Right atrium auricular region (tissue), 2 donors: ENCODE measurements at regions not wholly inside any gene's neighbourhood (a gene's known extent, or its start where the extent isn't known, plus 50 kb on each side); places are given as distances from the start of the nearest gene placed in this dataset.
"Not testable (repeated sequence)": the region's sequence is repeated elsewhere in the genome, so short reads cannot be mapped to it uniquely, and the experiment has no call there.

Experiments used
- DNase-seq: peaks from one replicate; pipeline ENCODE4 v3.0.0-alpha.2; 2019; ENCODE audit warnings: low spot score
- H3K27ac ChIP-seq, 2 donors: fragments of 200-600 bp; sonication (generic); 1 replicate in 1 of 2; 2 replicates in 1 of 2; pipeline ENCODE4 v1.5.1; 2016 to 2019
- H3K27me3 ChIP-seq, 2 donors: fragments of 200-600 bp; sonication (generic); one replicate each; pipeline versions ENCODE4 v1.5.1 to v1.6.0; 2017 to 2019
- H3K36me3 ChIP-seq: fragments of 200-600 bp; sonication (generic); one replicate; pipeline ENCODE4 v1.5.1; 2016
- H3K4me1 ChIP-seq, 2 donors: fragments of 200-600 bp; sonication (generic); one replicate each; pipeline versions ENCODE4 v1.5.1 to v1.6.0; 2017 to 2019
- H3K4me3 ChIP-seq, 2 donors: fragments of 200-600 bp; sonication (generic); 1 replicate in 1 of 2; 2 replicates in 1 of 2; pipeline ENCODE4 v1.5.1; 2017 to 2019; ENCODE audit warnings: mild to moderate bottlenecking in 1 of 2, moderate library complexity in 1 of 2
- H3K9me3 ChIP-seq, 2 donors: fragments of 200-600 bp; sonication (generic); one replicate each; pipeline ENCODE4 v1.5.1; 2019
- CTCF ChIP-seq, 2 donors: fragments of 200-600 bp; sonication (generic); IDR thresholded peaks; one replicate each; pipeline ENCODE4 v1.5.1; 2019; ENCODE audit warnings: antibody characterized with exemption in 2 of 2

- no peak for DNase-seq
- Histone ChIP-seq H3K36me3 (no peaks in the 10 kb centered on the region), H3K27me3 (no peaks in the 10 kb centered on the region), H3K27ac (no peak overlapping the region), H3K9me3 (no peaks in the 10 kb centered on the region), H3K4me3 (no peak overlapping the region), H3K4me1 (no peaks in the 10 kb centered on the region)
- TF ChIP-seq CTCF (IDR thresholded peaks at IDR 0.05): no peak
Observed at GRCh38 chr12:42030588-42030987, 114.1 kb downstream of the GXYLT1 start.

- DNase-seq: no peak
- H3K27me3 ChIP-seq: no peaks in the 10 kb centered on the region
- H3K9me3 ChIP-seq: no peaks in the 10 kb centered on the region
- peaks cover 0 to 3% of the 10 kb centered on the region in 2 donors for H3K4me1 ChIP-seq
- no peak overlapping the region for H3K4me3 ChIP-seq
- H3K36me3 ChIP-seq: no peaks in the 10 kb centered on the region
- TF ChIP-seq CTCF (IDR thresholded peaks at IDR 0.05): no peak
- H3K27ac ChIP-seq: no peak overlapping the region
Observed at GRCh38 chr12:42027546-42027945, 117.1 kb downstream of the GXYLT1 start.

- Histone ChIP-seq H3K27ac (no peak overlapping the region), H3K4me3 (peak overlapping the region in 1 of 2 donors; percentile 41), H3K27me3 (no peaks in the 10 kb centered on the region), H3K36me3 (no peaks in the 10 kb centered on the region), H3K4me1 (peaks cover 0 to 3% of the 10 kb centered on the region in 2 donors), H3K9me3 (no peaks in the 10 kb centered on the region)
- no peak for TF ChIP-seq CTCF (IDR thresholded peaks at IDR 0.05)
- DNase-seq: no peak
Observed at GRCh38 chr12:42024495-42024830, 120.2 kb downstream of the GXYLT1 start.

- Histone ChIP-seq H3K4me3 (peak overlapping the region; percentile 14 to 41), H3K9me3 (no peaks in the 10 kb centered on the region), H3K4me1 (peaks cover 0 to 3% of the 10 kb centered on the region in 2 donors), H3K27ac (no peak overlapping the region), H3K27me3 (no peaks in the 10 kb centered on the region), H3K36me3 (no peaks in the 10 kb centered on the region)
- peak; percentile 86 to 96 for TF ChIP-seq CTCF (IDR thresholded peaks at IDR 0.05)
- DNase-seq: peak; percentile 79
Observed at GRCh38 chr12:42023733-42024494, 120.8 kb downstream of the GXYLT1 start.

- not testable (repeated sequence) for H3K4me3 ChIP-seq, H3K36me3 ChIP-seq, H3K4me1 ChIP-seq, DNase-seq, H3K9me3 ChIP-seq, H3K27ac ChIP-seq, H3K27me3 ChIP-seq
Observed at GRCh38 chr12:42021937-42022336, 122.7 kb downstream of the GXYLT1 start.

- no peak for DNase-seq
- H3K4me1 ChIP-seq: peaks cover 0 to 3% of the 10 kb centered on the region in 2 donors
- H3K9me3 ChIP-seq: no peaks in the 10 kb centered on the region
- no peak overlapping the region for H3K4me3 ChIP-seq
- no peak for TF ChIP-seq CTCF (IDR thresholded peaks at IDR 0.05)
- H3K36me3 ChIP-seq: no peaks in the 10 kb centered on the region
- H3K27ac ChIP-seq: no peak overlapping the region
- H3K27me3 ChIP-seq: no peaks in the 10 kb centered on the region
Observed at GRCh38 chr12:42021469-42021868, 123.2 kb downstream of the GXYLT1 start.
